NCI-H2171 (cell line): ENCODE measurements at regions not wholly inside any gene's neighbourhood (a gene's known extent, or its start where the extent isn't known, plus 50 kb on each side); places are given as distances from the start of the nearest gene placed in this dataset.
"Not testable (repeated sequence)": the region's sequence is repeated elsewhere in the genome, so short reads cannot be mapped to it uniquely, and the experiment has no call there.

Source experiments
- DNase-seq: peaks from one replicate; lab custom pipeline; 2025; lab: John Stamatoyannopoulos, UW

GRCh38 chr9:75282047-75282446 is 193.7 kb downstream of the OSTF1 start:
- DNase-seq = no peak

GRCh38 chr9:75289332-75289731 is 201.0 kb downstream of the OSTF1 start:
- no peak for DNase-seq

DNA sequence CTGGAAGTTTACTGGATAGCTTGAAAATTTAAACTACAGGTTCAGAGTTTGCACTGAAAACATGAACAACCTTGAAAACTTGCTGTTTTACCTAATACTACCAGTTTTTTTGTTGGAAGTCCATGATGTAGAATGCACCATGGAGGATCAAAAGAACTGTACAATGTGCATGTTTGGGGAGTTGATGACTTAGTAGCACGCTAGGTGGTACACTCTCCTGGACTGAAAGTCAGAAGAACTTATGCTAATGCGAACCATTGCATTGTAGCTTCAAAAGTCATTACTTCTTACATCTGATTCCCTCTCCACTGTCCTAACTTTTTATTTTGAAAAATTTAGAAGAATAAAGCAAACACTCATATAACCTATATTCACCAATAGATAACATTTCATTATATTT is 211.0 kb downstream of the OSTF1 start:
- DNase-seq = no peak

- no peak for DNase-seq
Observed at GRCh38 chr9:75333624-75334023, 245.3 kb downstream of the OSTF1 start.

GRCh38 chr9:75358846-75359245 is 270.5 kb downstream of the OSTF1 start:
- no peak for DNase-seq

GRCh38 chr9:75359638-75360037 is 271.3 kb downstream of the OSTF1 start:
- no peak for DNase-seq

DNA sequence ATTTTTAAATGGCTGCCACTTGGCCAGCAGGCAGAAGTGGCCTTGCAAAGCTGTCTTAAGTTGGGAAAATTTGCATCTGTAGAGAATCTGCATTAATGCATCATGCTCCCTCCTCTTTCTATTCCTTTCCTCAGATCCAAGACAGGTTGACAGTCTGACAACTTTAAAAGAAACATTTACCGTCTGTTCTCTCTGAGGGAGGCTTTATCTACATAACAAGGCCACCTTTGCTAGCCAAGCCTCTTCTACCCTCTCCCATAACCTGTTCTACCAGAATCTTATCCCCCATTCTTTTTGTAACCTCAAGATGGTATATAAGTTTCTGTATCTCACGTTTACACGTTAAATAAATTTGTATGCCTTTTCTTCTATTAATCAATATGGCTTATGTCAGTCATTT is 271.9 kb downstream of the OSTF1 start:
- no peak for DNase-seq

DNA sequence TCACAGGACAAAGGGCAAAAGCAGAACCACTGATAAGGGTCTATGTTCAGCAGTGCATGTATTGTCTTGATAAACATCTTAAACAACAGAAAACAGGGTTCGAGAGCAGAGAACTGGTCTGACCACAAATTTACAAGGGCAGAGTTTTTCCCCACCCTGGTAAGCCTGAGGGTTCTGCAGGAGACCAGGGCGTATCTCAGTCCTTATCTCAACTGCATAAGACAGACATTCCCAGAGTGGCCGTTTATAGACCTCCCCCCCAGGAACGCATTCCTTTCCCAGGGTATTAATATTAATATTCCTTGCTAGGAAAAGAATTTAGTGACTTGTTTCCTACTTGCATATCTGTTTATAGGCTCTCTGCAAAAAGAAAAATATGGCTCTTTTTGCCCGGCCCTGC is 274.1 kb downstream of the OSTF1 start:
- DNase-seq = not testable (repeated sequence)

- DNase-seq = no peak
Observed at GRCh38 chr9:75365196-75365595, 276.9 kb downstream of the OSTF1 start.

DNA sequence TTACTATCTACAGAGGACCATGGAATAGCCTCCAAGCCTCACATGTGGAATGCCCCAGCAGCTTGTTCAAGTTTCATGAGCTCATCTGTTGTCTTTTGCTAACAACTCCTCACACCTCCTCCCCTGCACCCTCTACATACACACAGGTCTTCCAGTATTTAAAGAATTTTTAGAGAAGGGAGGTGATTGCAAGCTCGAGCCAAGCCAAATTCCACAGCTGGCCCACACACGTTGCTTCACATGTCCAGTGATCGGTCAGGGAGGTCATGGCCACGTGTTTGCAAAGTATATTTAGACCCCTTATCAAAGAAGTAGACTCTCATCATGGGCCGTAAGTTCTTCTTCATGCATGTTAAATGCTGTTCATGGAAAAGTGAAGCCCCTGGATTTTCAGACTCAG is 281.7 kb downstream of the OSTF1 start:
- DNase-seq = no peak

DNA sequence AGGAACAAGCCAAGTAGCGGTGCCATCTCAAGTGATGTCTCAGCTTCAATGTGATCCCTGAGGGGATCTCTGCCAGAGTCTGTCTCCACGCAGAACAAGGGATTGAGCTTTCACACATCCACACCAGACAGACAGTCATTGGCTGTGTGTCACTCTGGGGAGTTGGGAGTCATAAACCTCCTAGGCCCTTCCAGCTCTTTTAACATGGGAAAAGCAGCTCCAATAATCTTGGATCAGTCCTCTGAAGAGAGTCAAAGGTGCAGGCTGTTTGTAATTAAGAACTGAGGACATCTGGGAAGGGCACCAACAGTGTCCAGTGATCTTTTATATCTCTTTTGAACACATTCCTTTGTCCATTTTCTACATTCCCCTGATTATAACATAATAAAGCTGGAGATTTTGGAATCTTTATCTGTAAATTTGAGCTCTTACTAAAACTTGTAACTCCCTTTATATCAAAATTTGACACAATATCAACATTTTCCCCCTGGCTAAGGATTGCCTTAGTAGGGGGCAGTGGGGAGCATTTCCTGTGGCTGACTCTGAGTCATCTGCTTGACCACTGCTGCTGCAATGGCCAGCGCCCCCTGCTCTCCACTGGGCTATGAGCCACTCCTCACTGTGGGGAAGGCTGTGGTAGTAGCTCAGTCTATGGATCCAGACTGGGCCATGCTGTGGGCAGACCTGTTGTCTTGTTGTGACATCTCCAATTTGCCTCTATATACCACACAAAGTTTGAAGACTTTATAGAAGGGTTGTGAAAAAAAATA is 284.4 kb downstream of the OSTF1 start:
- DNase-seq = no peak

DNA sequence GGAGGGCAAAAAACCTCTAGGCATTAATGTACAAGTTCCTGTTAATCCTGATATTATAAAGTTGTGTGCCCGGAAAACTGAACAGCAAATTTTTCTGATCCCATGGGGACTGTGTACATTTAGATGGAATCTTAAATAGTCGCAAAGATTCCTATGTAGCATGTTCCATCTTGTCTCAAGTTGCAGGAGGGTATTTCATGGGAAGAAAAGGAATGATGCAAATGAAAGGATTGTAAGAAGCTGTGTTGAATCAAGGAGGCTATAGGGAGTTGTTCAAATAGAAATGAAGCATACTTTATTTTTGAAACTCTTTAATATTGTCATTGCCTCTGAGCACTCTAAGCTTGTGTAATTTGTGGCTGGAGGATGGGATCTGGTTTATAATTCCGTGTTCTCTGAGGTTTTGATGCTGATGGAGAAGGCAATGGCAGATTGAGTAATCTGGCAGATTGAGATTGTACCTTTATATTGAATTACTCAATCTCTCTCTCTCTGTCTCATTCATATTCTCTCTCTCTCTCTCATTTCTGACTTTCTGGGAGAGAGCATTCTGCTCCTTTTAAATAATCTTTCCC is 288.5 kb downstream of the OSTF1 start:
- no peak for DNase-seq

GRCh38 chr9:75378036-75378435 is 289.7 kb downstream of the OSTF1 start:
- DNase-seq = no peak

DNA sequence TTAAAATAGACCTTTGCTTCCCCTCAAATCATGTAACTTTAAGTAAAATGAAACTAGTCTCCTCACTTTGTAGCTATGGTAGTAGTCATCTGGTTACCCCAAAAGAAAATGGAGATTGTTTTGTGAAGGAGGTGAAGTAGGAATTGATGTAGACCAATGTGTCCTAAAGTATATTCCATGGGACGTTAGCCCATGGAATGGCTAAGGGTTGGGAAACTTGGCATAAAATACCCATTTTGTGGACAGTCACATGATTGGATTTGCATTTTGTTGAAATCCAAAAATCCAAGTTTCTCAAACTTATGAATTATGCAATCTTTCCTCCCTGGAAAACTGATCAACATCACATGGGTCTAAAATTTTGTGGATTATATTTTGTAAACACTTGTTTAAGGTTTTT is 290.6 kb downstream of the OSTF1 start:
- DNase-seq = no peak

GRCh38 chr9:75382126-75382525 is 293.8 kb downstream of the OSTF1 start:
- DNase-seq = no peak

DNA sequence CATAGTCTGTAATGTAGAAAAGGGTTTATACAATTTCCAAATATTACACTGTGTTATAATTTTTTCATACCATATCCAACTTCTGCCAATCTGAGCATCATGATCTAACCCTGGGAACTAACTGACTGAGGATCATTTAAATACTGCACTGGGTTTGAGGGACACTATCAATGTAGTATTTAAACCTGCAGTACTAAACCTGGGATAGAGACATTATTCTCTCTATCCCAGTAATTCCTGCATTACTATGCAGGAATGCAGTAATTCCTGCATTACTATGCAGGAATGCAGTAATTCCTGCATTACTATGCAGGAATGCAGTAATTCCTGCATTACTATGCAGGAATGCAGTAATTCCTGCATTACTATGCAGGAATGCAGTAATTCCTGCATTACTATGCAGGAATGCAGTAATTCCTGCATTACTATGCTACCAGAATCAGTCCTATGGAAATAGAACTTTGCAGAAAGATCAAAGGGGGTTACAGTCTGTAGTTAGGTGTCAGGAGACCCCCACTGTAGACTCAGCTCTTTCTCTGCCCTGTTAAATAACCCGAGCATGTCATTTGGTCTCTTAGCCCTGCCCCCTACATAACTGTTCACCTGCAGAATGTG is 295.2 kb downstream of the OSTF1 start:
- not testable (repeated sequence) for DNase-seq

DNA sequence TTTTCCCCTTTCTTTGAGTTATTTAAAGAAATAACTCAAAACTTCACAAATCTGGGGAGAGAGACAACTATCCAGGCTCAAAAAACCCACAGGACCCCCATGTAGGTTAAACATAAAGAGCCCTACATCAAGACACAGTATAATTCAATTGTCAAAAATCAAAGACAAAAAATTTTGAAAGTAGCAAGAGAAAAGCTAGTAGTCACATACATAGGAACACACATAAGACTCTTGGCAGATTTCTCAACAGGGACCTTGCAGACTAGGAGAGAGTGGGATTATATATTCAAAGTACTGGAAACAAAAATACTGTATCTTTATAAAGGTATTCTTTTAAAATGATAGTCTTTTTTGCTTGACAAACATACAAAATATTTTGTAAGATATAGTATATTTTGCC is 296.9 kb downstream of the OSTF1 start:
- DNase-seq = no peak

DNA sequence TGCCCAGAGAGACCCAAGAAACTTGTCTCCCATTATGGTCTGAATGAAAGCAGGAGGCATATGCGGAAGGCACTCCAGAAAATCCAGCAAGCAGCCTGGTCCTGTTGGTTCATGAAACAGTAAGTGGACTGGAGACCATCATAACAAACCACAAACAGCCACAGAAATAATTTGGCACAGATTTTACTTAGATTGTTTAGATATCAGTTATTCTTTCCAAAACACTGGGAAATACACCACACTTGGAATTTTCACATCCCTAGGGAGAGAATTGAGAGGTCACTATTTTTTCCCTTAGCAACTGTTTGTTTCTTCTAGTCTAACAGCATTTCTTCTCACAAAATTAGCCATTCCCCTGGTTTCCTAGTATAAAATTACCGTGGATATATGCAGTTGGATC is 300.8 kb downstream of the OSTF1 start:
- DNase-seq = no peak

DNA sequence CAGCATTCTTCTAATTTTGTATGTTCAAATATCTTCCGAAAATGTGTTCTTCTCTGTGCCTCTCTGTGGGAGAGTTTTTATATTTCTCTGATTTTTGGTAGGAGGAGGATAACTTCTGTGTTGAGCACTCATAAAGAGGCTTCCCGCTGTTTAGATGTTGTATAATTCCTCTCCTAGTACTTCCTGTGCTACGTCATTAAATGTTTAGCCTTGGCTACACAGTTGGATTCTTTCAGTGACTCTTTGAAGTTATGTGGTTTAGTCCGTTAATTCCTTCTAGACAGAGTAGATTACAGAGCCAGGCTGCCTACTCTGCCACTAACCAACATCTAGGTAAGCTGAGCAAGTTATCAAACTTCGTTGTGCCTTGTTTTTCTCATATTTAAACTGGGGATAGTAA is 302.6 kb downstream of the OSTF1 start:
- no peak for DNase-seq

GRCh38 chr9:75391497-75391896 is 303.2 kb downstream of the OSTF1 start:
- DNase-seq = no peak

DNA sequence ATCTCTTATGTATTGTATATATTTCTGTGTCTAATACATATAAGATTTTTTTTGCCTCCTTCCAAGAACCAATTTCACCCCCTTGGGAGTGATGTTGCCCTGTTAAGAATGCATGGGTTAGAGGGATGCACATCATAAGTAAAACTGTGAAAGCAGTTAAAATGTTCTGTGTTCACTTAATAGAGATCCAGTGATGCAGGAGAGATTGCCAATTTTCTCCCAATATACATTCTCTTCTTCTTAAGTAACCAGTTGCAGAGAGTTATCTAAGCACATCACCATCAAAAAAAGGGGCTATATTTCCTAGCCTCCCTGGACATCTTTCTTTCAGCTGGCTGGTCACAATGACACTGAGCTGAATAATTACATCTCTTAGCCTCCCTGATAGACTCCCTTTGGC is 307.0 kb downstream of the OSTF1 start:
- no peak for DNase-seq

- DNase-seq = no peak
Observed at GRCh38 chr9:75397836-75398235, 309.5 kb downstream of the OSTF1 start.

DNA sequence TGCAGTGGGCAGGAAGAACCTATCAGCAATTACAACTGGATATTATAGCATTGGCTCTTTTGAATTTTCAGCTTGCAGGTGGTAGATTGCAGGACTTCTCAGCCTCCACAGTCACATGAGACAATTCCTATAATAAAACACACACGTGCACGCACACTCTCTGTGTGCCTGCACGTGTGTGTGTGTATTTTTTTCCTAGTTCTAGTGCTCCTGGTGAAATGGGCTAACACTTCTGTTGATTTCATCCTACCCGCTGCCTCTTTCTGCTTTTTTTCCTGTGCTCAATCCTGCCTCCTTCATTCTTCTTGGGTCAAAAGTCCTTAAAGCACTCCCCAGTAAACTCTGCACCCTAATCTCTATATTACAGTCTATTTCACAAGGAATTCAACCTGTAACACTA is 320.1 kb downstream of the OSTF1 start:
- DNase-seq = no peak

GRCh38 chr9:75410405-75410804 is 322.1 kb downstream of the OSTF1 start:
- no peak for DNase-seq
